Activated CD8-positive, alpha-beta memory T cell treated with anti-CD3 and anti-CD28 coated beads, Interleukin-2, amount 10 ng/mL, durations not matched to agents 7 days and 5 days (primary cell): ENCODE measurements at regions not wholly inside any gene's neighbourhood (a gene's known extent, or its start where the extent isn't known, plus 50 kb on each side); places are given as distances from the start of the nearest gene placed in this dataset.

ENCODE experiments used
- ATAC-seq: fragments of 150-1000 bp; cut with Tn5 transposase; one replicate; pipeline ENCODE4 v1.10.0; 2021; ENCODE audit warnings: moderate library complexity
- CTCF ChIA-PET: fragments of 350-600 bp; sonication (Branson Sonifier 250); formaldehyde crosslinking; loops from one replicate; lab custom pipeline; 2021; ENCODE audit warnings: antibody characterized with exemption; lab: Charles Lee
- DNase-seq: peaks from one replicate; pipeline ENCODE4 v3.0.0-alpha.2; 2020
- H3K27ac Mint-ChIP-seq: one replicate; pipeline ENCODE4 v1.8.0; 2021; ENCODE audit warnings: mild to moderate bottlenecking, mixed read lengths
- H3K27me3 Mint-ChIP-seq: one replicate; pipeline ENCODE4 v1.8.0; 2021; ENCODE audit warnings: mixed read lengths
- H3K36me3 Mint-ChIP-seq: one replicate; pipeline ENCODE4 v1.8.0; 2021; ENCODE audit warnings: mild to moderate bottlenecking, mixed read lengths
- H3K4me1 Mint-ChIP-seq: one replicate; pipeline ENCODE4 v1.8.0; 2021; ENCODE audit warnings: mixed read lengths
- H3K4me3 Mint-ChIP-seq: one replicate; pipeline ENCODE4 v1.8.0; 2021; ENCODE audit warnings: mild to moderate bottlenecking, moderate library complexity, mixed read lengths
- H3K9me3 Mint-ChIP-seq: one replicate; pipeline ENCODE4 v1.8.0; 2022; ENCODE audit warnings: low read depth, mixed read lengths

GRCh38 chr6:137767911-137768690, 99.0 kb upstream of the TNFAIP3 start:
- Mint-ChIP-seq H3K4me1 (peaks cover 15% of the 10 kb centered on the region), H3K27ac (peak overlapping the region; percentile 87), H3K27me3 (no peaks in the 10 kb centered on the region), H3K36me3 (peaks cover 11% of the 10 kb centered on the region), H3K9me3 (no peaks in the 10 kb centered on the region), H3K4me3 (peak overlapping the region; percentile 44)
- no peak for DNase-seq
- ATAC-seq = peak; percentile 63
- CTCF ChIA-PET = interaction anchor here (0.8 to 2.0 kb wide), 4 partner anchors 23 to 102 kb away, joined by 3 to 7 read pairs (median 4); no protein-coding TSS in a partner anchor

GRCh38 chr6:137768935-137769334, 98.1 kb upstream of the TNFAIP3 start:
- Mint-ChIP-seq H3K4me3 (no peak overlapping the region), H3K27ac (peak overlapping the region; percentile 87), H3K9me3 (no peaks in the 10 kb centered on the region), H3K27me3 (no peaks in the 10 kb centered on the region), H3K4me1 (peaks cover 15% of the 10 kb centered on the region), H3K36me3 (peaks cover 8% of the 10 kb centered on the region)
- ATAC-seq = no peak
- no peak for DNase-seq
- CTCF ChIA-PET = interaction anchor here (0.8 to 2.0 kb wide), 2 partner anchors 22 to 61 kb away, joined by 3 to 7 read pairs; no protein-coding TSS in a partner anchor

- Mint-ChIP-seq H3K27me3 (no peaks in the 10 kb centered on the region), H3K4me3 (no peak overlapping the region), H3K9me3 (no peaks in the 10 kb centered on the region), H3K4me1 (peaks cover 15% of the 10 kb centered on the region), H3K27ac (no peak overlapping the region), H3K36me3 (peaks cover 6% of the 10 kb centered on the region)
- DNase-seq (no peak), ATAC-seq (no peak)
- CTCF ChIA-PET = interaction anchor here (0.9 kb wide), 1 partner anchor 13 kb away, joined by 3 read pairs; no protein-coding TSS in a partner anchor
Measured at GRCh38 chr6:137769797-137770362, 97.2 kb upstream of the TNFAIP3 start.

GRCh38 chr6:137772541-137773250, 94.4 kb upstream of the TNFAIP3 start:
- no peak overlapping the region for H3K27ac Mint-ChIP-seq
- H3K4me1 Mint-ChIP-seq = peaks cover 12% of the 10 kb centered on the region
- H3K9me3 Mint-ChIP-seq = no peaks in the 10 kb centered on the region
- ATAC-seq = no peak
- no peak for DNase-seq
- H3K27me3 Mint-ChIP-seq = no peaks in the 10 kb centered on the region
- H3K4me3 Mint-ChIP-seq = no peak overlapping the region
- peaks cover 6% of the 10 kb centered on the region for H3K36me3 Mint-ChIP-seq
- CTCF ChIA-PET = interaction anchor here (0.8 kb wide), 1 partner anchor 19 kb away, joined by 3 read pairs; no protein-coding TSS in a partner anchor

- ATAC-seq = no peak
- H3K27me3 Mint-ChIP-seq = no peaks in the 10 kb centered on the region
Measured at GRCh38 chr6:137775227-137775626, 91.8 kb upstream of the TNFAIP3 start.

GRCh38 chr6:137775720-137776119, 91.3 kb upstream of the TNFAIP3 start:
- no peak overlapping the region for H3K27ac Mint-ChIP-seq
- DNase-seq (no peak), ATAC-seq (no peak)
- no peaks in the 10 kb centered on the region for H3K9me3 Mint-ChIP-seq
- no peaks in the 10 kb centered on the region for H3K27me3 Mint-ChIP-seq
- peaks cover 2% of the 10 kb centered on the region for H3K36me3 Mint-ChIP-seq
- no peaks in the 10 kb centered on the region for H3K4me1 Mint-ChIP-seq
- CTCF ChIA-PET = no interaction called here
- H3K4me3 Mint-ChIP-seq = no peak overlapping the region

More at GRCh38 chr6:137775227-137775626, 91.8 kb upstream of the TNFAIP3 start:
- DNase-seq = no peak
- Mint-ChIP-seq H3K9me3 (no peaks in the 10 kb centered on the region), H3K36me3 (peaks cover 2% of the 10 kb centered on the region), H3K4me3 (no peak overlapping the region), H3K4me1 (no peaks in the 10 kb centered on the region), H3K27ac (no peak overlapping the region)
- CTCF ChIA-PET = no interaction called here

- H3K9me3 Mint-ChIP-seq = no peaks in the 10 kb centered on the region
- ATAC-seq (no peak), DNase-seq (no peak)
- H3K36me3 Mint-ChIP-seq = peaks cover 4% of the 10 kb centered on the region
- no peaks in the 10 kb centered on the region for H3K27me3 Mint-ChIP-seq
- no peaks in the 10 kb centered on the region for H3K4me1 Mint-ChIP-seq
- no peak overlapping the region for H3K4me3 Mint-ChIP-seq
- no peak overlapping the region for H3K27ac Mint-ChIP-seq
- CTCF ChIA-PET = no interaction called here
Measured at GRCh38 chr6:137776256-137776655, 90.8 kb upstream of the TNFAIP3 start.

- Mint-ChIP-seq H3K27me3 (no peaks in the 10 kb centered on the region), H3K36me3 (peaks cover 6% of the 10 kb centered on the region), H3K9me3 (no peaks in the 10 kb centered on the region), H3K27ac (no peak overlapping the region), H3K4me1 (no peaks in the 10 kb centered on the region), H3K4me3 (no peak overlapping the region)
- DNase-seq (no peak), ATAC-seq (no peak)
- CTCF ChIA-PET = no interaction called here
Measured at GRCh38 chr6:137776786-137777686, 90.0 kb upstream of the TNFAIP3 start.

- DNase-seq = no peak
- Mint-ChIP-seq H3K4me3 (no peak overlapping the region), H3K27me3 (no peaks in the 10 kb centered on the region), H3K4me1 (no peaks in the 10 kb centered on the region), H3K9me3 (no peaks in the 10 kb centered on the region), H3K27ac (no peak overlapping the region), H3K36me3 (peaks cover 6% of the 10 kb centered on the region)
- ATAC-seq = no peak
- CTCF ChIA-PET = no interaction called here
Measured at GRCh38 chr6:137777687-137778075, 89.4 kb upstream of the TNFAIP3 start.

- ATAC-seq (no peak), DNase-seq (no peak)
- CTCF ChIA-PET = no interaction called here
- Mint-ChIP-seq H3K4me1 (no peaks in the 10 kb centered on the region), H3K36me3 (peaks cover 8% of the 10 kb centered on the region), H3K27ac (no peak overlapping the region), H3K9me3 (no peaks in the 10 kb centered on the region), H3K27me3 (no peaks in the 10 kb centered on the region), H3K4me3 (no peak overlapping the region)
Measured at GRCh38 chr6:137779982-137780381, 87.1 kb upstream of the TNFAIP3 start.

- Mint-ChIP-seq H3K9me3 (no peaks in the 10 kb centered on the region), H3K4me1 (no peaks in the 10 kb centered on the region), H3K27ac (no peak overlapping the region), H3K36me3 (peaks cover 8% of the 10 kb centered on the region), H3K4me3 (no peak overlapping the region), H3K27me3 (no peaks in the 10 kb centered on the region)
- ATAC-seq = no peak
- CTCF ChIA-PET = no interaction called here
- DNase-seq = no peak
Measured at GRCh38 chr6:137780447-137781034, 86.5 kb upstream of the TNFAIP3 start.

- ATAC-seq = no peak
- Mint-ChIP-seq H3K9me3 (no peaks in the 10 kb centered on the region), H3K4me1 (no peaks in the 10 kb centered on the region), H3K27ac (no peak overlapping the region), H3K27me3 (no peaks in the 10 kb centered on the region), H3K36me3 (peaks cover 8% of the 10 kb centered on the region), H3K4me3 (no peak overlapping the region)
- no peak for DNase-seq
- CTCF ChIA-PET = interaction anchor here (0.7 kb wide), 1 partner anchor 163 kb away, joined by 4 read pairs; no protein-coding TSS in a partner anchor
Measured at GRCh38 chr6:137781639-137782038, 85.4 kb upstream of the TNFAIP3 start.
